ENCODE measurements at regions not wholly inside any gene's neighbourhood (a gene's known extent, or its start where the extent isn't known, plus 50 kb on each side); places are given as distances from the start of the nearest gene placed in this dataset.

DNA sequence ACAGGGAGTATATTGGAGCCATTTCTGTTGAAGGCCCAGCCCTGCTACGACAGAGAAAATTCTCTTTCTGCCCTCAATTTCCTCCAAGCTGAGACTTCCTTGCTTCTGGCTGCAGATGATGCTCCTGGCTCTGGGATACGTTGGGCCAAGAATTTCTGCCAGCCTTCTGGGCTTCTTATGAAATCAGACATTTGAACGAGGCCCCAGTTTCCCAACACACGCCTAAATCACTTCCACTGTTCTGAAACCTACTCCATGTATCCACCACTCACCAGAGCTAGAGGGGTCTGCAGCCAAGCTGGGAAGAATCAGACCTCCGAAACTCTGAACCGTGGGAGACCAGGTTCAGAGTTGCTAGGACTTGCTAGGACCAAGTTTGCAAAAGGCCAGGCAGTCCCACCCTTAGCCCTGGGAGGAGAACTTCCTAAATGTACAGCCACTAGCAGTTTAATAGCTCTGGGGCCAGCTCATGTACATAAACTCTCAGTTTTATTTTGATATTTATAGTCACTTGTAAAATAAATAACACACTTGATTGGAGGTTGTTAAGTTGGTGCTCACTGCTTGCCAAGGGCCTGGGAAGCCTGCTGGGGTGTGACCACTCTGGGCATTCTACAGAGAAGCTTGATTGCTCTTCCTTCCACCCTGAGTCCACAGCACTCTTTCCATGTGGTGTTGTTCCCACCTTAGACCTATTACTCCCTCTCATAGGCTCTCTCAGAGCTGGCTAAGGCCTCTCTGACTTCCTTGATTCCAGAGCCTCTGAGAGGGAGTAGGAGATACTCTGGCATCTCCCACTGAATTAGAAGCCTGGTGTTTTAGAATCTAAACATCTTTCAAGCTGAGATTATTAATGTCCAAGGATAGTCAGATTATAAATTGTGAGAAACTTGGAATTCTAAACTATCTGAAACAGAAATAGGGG lies 83.4 kb upstream of the TRABD2B start:
- TF ChIP-seq EZH2 (IDR thresholded peaks at IDR 0.05; ENCODE audit: insufficient read depth, poor library complexity, severe bottlenecking) (no peak), EZH2phosphoT487 (IDR thresholded peaks at IDR 0.05; ENCODE audit: insufficient read depth, low read depth) (no peak)

All from GM23248 (cell line).